Body of pancreas (tissue), 4 donors: ENCODE measurements at regions not wholly inside any gene's neighbourhood (a gene's known extent, or its start where the extent isn't known, plus 50 kb on each side); places are given as distances from the start of the nearest gene placed in this dataset.

Experiments
- ATAC-seq: fragments of 150-250 bp; one replicate; pipeline ENCODE4 v1.9.1; 2016
- DNase-seq, 4 donors: peaks; one replicate each; pipeline ENCODE4 v3.0.0-alpha.2; 2019
- H3K27ac ChIP-seq, 4 donors: fragments of 200-600 bp; sonication (generic); 1 replicate in 3 of 4; 2 replicates in 1 of 4; pipeline versions ENCODE4 v1.5.1 to v1.6.1; 2016 to 2019; ENCODE audit warnings: mild to moderate bottlenecking in 1 of 4, mixed read lengths in 1 of 4, moderate library complexity in 1 of 4
- H3K27me3 ChIP-seq, 2 donors: fragments of 200-600 bp; sonication (generic); one replicate each; pipeline ENCODE4 v1.6.0; 2016; ENCODE audit warnings: mild to moderate bottlenecking in 1 of 2
- H3K36me3 ChIP-seq, 2 donors: fragments of 200-600 bp; sonication (generic); replicated peaks in 1 of 2; 2 replicates each; pipeline ENCODE4 v1.5.1; 2016; ENCODE audit warnings: low read depth in 2 of 2; ENCODE audit not compliant: insufficient read depth in 1 of 2
- H3K4me1 ChIP-seq: fragments of 200-600 bp; sonication (generic); one replicate; pipeline ENCODE4 v1.6.0; 2016
- H3K4me3 ChIP-seq, 2 donors: fragments of 200-600 bp; sonication (generic); 1 replicate in 1 of 2; 2 replicates in 1 of 2; pipeline ENCODE4 v1.5.1; 2016 to 2019
- H3K9me3 ChIP-seq, 3 donors: fragments of 200-600 bp; sonication (generic); 1 replicate in 2 of 3; 2 replicates in 1 of 3; pipeline ENCODE4 v1.5.1; 2016
- POLR2A ChIP-seq, 3 donors: fragments of 450-650 bp; IDR thresholded peaks; one replicate each; pipeline ENCODE4 v1.6.1; 2016; ENCODE audit warnings: antibody characterized with exemption in 3 of 3, mild to moderate bottlenecking in 2 of 3
- WGBS, 2 donors: methylation state at CpG; one replicate each; pipeline ENCODE4 v1.1.5; 2017; 5-methylcytosine and 5-hydroxymethylcytosine counted together
- intact Hi-C: fragments of 100-400 bp; cut with DNase I; formaldehyde crosslinking; loops from one replicate; pipeline ENCODE4 v1.15.1; 2023
- TF ChIP-seq, protein P1 (sequence below), 7 experiments: fragments of 450-650 bp in 4 of 7; fragments of 200-600 bp in 3 of 7; sonication (generic) in 3 of 7; IDR thresholded peaks; one replicate each; pipeline ENCODE4 v1.5.1; 2016 to 2019; ENCODE audit warnings: antibody characterized with exemption in 7 of 7

DNA sequence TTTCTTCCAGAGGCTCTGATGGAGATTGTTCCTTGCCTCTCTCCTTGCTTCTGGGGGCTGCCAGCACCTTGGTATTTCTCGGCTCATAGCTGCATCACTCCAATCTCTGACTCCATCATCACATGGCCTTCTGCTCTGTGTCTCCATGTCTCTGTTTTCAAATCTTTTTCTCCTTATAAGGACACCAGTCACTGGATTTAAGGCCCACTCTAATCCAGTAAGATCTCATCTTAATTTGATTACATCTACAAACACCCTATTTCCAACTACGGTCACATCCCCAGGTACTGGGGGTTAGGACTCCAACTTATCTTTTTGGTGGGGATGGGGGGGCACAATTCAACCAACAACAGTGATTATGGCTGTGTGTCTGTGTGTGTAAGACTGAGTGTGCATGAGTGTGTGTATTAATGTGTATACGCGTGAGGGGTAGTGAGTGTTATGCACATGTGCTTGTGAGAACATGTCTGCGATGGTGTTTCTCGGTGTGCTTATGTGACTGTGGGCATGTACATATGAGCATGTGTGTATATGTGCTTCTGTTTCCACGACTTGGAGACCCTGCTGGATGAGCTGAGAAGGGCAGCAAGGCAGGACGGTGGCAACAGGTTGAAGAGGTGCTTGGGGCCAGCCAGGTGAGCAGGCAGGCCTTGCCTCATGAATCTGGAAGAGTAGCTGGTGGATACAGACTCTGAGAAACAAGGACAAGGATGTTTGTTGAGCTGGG, 130.5 kb downstream of the MRPL14 start:
- Histone ChIP-seq H3K9me3 (no peaks in the 10 kb centered on the region), H3K4me1 (peaks cover 55% of the 10 kb centered on the region), H3K27me3 (no peaks in the 10 kb centered on the region), H3K4me3 (no peak overlapping the region), H3K36me3 (no peaks in the 10 kb centered on the region), H3K27ac (peak overlapping the region in 1 of 4 donors; percentile 25)
- intact Hi-C loops = no loop called here
- ATAC-seq (no peak), DNase-seq (no peak)
- WGBS, 2 donors = 91% methylated on average over 8 of the region's 8 CpGs
- no peak for TF ChIP-seq POLR2A (IDR thresholded peaks at IDR 0.05)
- TF ChIP-seq, protein P1, sequence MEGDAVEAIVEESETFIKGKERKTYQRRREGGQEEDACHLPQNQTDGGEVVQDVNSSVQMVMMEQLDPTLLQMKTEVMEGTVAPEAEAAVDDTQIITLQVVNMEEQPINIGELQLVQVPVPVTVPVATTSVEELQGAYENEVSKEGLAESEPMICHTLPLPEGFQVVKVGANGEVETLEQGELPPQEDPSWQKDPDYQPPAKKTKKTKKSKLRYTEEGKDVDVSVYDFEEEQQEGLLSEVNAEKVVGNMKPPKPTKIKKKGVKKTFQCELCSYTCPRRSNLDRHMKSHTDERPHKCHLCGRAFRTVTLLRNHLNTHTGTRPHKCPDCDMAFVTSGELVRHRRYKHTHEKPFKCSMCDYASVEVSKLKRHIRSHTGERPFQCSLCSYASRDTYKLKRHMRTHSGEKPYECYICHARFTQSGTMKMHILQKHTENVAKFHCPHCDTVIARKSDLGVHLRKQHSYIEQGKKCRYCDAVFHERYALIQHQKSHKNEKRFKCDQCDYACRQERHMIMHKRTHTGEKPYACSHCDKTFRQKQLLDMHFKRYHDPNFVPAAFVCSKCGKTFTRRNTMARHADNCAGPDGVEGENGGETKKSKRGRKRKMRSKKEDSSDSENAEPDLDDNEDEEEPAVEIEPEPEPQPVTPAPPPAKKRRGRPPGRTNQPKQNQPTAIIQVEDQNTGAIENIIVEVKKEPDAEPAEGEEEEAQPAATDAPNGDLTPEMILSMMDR (IDR thresholded peaks at IDR 0.05) = no peak

DNA sequence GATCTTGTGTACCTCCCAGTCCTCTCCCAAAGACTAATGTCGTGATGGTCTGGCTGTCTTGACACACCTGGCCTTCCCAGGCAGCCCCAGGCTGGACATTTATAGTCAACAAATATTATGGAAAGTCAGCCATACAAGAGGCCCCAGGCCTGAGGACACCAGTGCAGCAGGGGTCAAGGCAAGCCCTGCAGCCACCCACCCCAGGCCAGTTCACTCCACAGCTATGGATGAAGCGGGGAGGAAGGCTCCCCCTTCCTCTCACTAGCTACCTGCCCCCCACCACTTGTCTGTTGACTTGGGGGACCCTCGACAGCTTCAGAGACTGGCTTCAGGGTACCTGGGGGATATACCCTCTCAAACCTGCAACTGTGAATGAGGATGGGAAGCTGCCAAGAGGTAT, 132.1 kb downstream of the MRPL14 start:
- intact Hi-C loops = no loop called here
- WGBS, 2 donors = 80 to 95% methylated on average over 2 to 3 of the region's 3 CpGs
- H3K27me3 ChIP-seq = no peaks in the 10 kb centered on the region
- no peaks in the 10 kb centered on the region for H3K36me3 ChIP-seq
- TF ChIP-seq, protein P1 (IDR thresholded peaks at IDR 0.05) = no peak
- TF ChIP-seq POLR2A (IDR thresholded peaks at IDR 0.05) = no peak
- H3K4me1 ChIP-seq = peaks cover 55% of the 10 kb centered on the region
- no peaks in the 10 kb centered on the region for H3K9me3 ChIP-seq
- peak in 1 of 4 donors; percentile 7 for DNase-seq
- no peak overlapping the region for H3K27ac ChIP-seq
- H3K4me3 ChIP-seq = no peak overlapping the region
- no peak for ATAC-seq

DNA sequence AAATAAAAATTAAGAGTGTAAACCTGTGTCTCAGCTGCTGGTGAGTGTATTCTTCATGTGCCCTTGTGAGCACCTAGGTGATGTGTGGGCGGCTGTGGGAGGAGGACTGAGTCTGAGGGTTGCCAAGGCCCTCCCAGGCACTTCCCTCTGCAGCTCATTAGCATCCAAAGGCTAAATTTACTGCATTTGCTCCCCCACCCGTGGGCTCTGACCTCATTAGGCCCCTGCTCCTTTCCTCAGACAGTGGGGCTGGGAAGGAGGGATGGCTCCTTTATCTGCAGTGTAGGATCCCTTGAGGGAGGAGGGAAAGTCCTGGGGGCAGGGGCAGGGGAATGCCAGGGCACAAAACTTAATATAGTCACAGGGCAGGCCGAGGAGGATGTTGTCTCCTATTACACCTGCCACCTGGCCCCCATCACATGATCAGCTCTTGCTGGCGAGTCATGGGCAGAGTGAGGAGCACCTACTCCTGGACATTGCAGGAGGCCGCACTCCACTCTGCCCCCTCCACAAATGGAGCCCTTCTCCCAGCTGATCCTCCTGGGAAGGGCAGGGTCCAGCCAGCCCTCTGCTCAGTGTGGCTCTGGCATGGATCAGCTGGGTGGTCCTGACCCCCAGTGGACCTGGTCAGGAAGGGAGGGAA, 133.2 kb downstream of the MRPL14 start:
- intact Hi-C loops = no loop called here
- no peaks in the 10 kb centered on the region for H3K36me3 ChIP-seq
- ATAC-seq = no peak
- H3K4me3 ChIP-seq = no peak overlapping the region
- WGBS, 2 donors = 52 to 53% methylated on average over 5 of the region's 5 CpGs
- no peaks in the 10 kb centered on the region for H3K9me3 ChIP-seq
- DNase-seq = peak; percentile 20 to 58 (median 38)
- TF ChIP-seq POLR2A (IDR thresholded peaks at IDR 0.05) = no peak
- TF ChIP-seq, protein P1 (IDR thresholded peaks at IDR 0.05) = no peak
- H3K27ac ChIP-seq = peak overlapping the region in 3 of 4 donors; percentile 85 to 92 (median 86)
- no peaks in the 10 kb centered on the region for H3K27me3 ChIP-seq
- H3K4me1 ChIP-seq = peaks cover 62% of the 10 kb centered on the region

DNA sequence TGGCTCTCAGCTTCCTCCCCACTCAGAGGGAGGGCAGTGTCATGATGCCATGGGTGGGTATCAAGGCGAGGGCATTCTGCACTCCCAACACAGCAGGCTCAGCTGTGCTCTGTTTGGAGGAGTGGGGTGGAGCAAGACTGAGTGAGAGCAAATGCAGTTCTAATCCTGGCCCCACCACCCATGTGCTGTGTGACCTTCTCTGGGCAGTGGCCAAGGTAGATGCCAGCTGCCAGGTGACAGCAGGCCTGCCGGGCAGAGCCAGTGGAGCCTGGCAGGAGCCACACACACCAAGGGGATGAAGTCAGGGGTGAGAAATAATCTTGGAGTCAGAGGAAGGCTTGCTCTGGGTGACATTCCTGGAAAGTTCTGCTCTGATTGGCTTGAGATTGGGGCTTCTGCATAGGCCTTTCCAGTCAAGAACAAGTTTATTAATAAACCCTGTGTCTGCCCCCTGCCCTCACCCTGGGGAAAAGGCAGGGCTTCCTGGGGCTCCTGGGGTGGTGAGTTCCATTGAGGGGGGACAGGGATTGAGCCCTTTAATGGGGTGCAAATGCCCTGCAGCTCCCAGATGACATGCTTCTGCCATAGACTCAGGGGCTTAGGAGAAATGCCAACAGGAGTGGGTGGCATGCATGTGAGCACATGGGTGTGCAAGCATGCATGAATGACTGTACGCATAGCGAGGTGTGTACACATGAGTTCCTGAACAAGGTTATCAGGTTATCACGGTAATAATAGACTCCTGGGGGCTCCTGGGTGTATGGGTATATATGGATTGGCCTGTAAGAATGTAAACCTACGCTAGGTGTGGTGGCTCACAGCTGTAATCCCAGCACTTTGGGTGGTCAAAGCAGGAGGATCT, 134.2 kb downstream of the MRPL14 start:
- DNase-seq (peak; percentile 83 to 93 (median 90)), ATAC-seq (peak; percentile 93)
- peaks cover 57% of the 10 kb centered on the region for H3K4me1 ChIP-seq
- peak overlapping the region; percentile 79 to 92 (median 86) for H3K27ac ChIP-seq
- no peak overlapping the region for H3K4me3 ChIP-seq
- WGBS, 2 donors = 43 to 47% methylated on average over 5 to 6 of the region's 6 CpGs
- no peaks in the 10 kb centered on the region for H3K36me3 ChIP-seq
- TF ChIP-seq POLR2A (IDR thresholded peaks at IDR 0.05) = no peak
- TF ChIP-seq, protein P1 (IDR thresholded peaks at IDR 0.05) = peak in 1 of 7 experiments; percentile 0
- no peaks in the 10 kb centered on the region for H3K9me3 ChIP-seq
- H3K27me3 ChIP-seq = no peaks in the 10 kb centered on the region
- intact Hi-C loops = no loop called here
